NCI-H2227 (cell line): ENCODE measurements at regions not wholly inside any gene's neighbourhood (a gene's known extent, or its start where the extent isn't known, plus 50 kb on each side); places are given as distances from the start of the nearest gene placed in this dataset.

Experiments
- DNase-seq: peaks from one replicate; lab custom pipeline; 2025; ENCODE audit not compliant: unreplicated experiment; lab: John Stamatoyannopoulos, UW

- no peak for DNase-seq
Measured at GRCh38 chr13:81745391-81745790, 1404.5 kb upstream of the SPRY2 start.

- no peak for DNase-seq
Measured at GRCh38 chr13:81738364-81738763, 1397.4 kb upstream of the SPRY2 start.

- DNase-seq = no peak
Measured at GRCh38 chr13:81726037-81726726, 1385.3 kb upstream of the SPRY2 start.

- no peak for DNase-seq
Measured at GRCh38 chr13:81722456-81722855, 1381.5 kb upstream of the SPRY2 start.

GRCh38 chr13:81721400-81721799, 1380.5 kb upstream of the SPRY2 start:
- no peak for DNase-seq

GRCh38 chr13:81714513-81714912, 1373.6 kb upstream of the SPRY2 start:
- no peak for DNase-seq

- no peak for DNase-seq
Measured at GRCh38 chr13:81713201-81713600, 1372.3 kb upstream of the SPRY2 start.

GRCh38 chr13:81697826-81698225, 1356.9 kb upstream of the SPRY2 start:
- DNase-seq = no peak

- peak; percentile 0 for DNase-seq
Measured at GRCh38 chr13:81686877-81687276, 1346.0 kb upstream of the SPRY2 start.

- no peak for DNase-seq
Measured at GRCh38 chr13:81683521-81683920, 1342.6 kb upstream of the SPRY2 start.

GRCh38 chr13:81682081-81682630, 1341.2 kb upstream of the SPRY2 start:
- no peak for DNase-seq

GRCh38 chr13:81677857-81678256, 1336.9 kb upstream of the SPRY2 start:
- no peak for DNase-seq

- DNase-seq = no peak
Measured at GRCh38 chr13:81676008-81676407, 1335.1 kb upstream of the SPRY2 start.

GRCh38 chr13:81671064-81671463, 1330.1 kb upstream of the SPRY2 start:
- no peak for DNase-seq

GRCh38 chr13:81670048-81670447, 1329.1 kb upstream of the SPRY2 start:
- DNase-seq = no peak

- no peak for DNase-seq
Measured at GRCh38 chr13:81664872-81665271, 1323.9 kb upstream of the SPRY2 start.

- no peak for DNase-seq
Measured at GRCh38 chr13:81659984-81660383, 1319.1 kb upstream of the SPRY2 start.

- DNase-seq = no peak
Measured at GRCh38 chr13:81658598-81659370, 1317.9 kb upstream of the SPRY2 start.

- DNase-seq = no peak
Measured at GRCh38 chr13:81639984-81640582, 1299.2 kb upstream of the SPRY2 start.

GRCh38 chr13:81637457-81637856, 1296.5 kb upstream of the SPRY2 start:
- DNase-seq = peak; percentile 10

GRCh38 chr13:81636120-81636519, 1295.2 kb upstream of the SPRY2 start:
- DNase-seq = no peak

- no peak for DNase-seq
Measured at GRCh38 chr13:81615031-81615430, 1274.1 kb upstream of the SPRY2 start.
